Glomerular endothelial cell (primary cell): ENCODE measurements at regions not wholly inside any gene's neighbourhood (a gene's known extent, or its start where the extent isn't known, plus 50 kb on each side); places are given as distances from the start of the nearest gene placed in this dataset.
"Not testable (repeated sequence)": the region's sequence is repeated elsewhere in the genome, so short reads cannot be mapped to it uniquely, and the experiment has no call there.

Source experiments
- DNase-seq: peaks from one replicate; pipeline ENCODE4 v3.0.0-alpha.2; 2011; ENCODE audit warnings: low read depth, low spot score; ENCODE audit errors: extremely low read depth

GRCh38 chr14:58876608-58877007 is 238.8 kb downstream of the DACT1 start:
- DNase-seq: no peak

GRCh38 chr14:58878439-58879139 is 240.8 kb downstream of the DACT1 start:
- DNase-seq: no peak

- DNase-seq: no peak
These were observed 243.7 kb downstream of the DACT1 start for GRCh38 chr14:58881433-58881832.

- no peak for DNase-seq
These were observed 244.8 kb downstream of the DACT1 start for GRCh38 chr14:58882577-58883018.

GRCh38 chr14:58884442-58884841 is 246.7 kb downstream of the DACT1 start:
- DNase-seq: no peak

- no peak for DNase-seq
These were observed 250.2 kb downstream of the DACT1 start for GRCh38 chr14:58887931-58888330.

GRCh38 chr14:58898655-58899316 is 261.0 kb downstream of the DACT1 start:
- no peak for DNase-seq

- no peak for DNase-seq
These were observed 261.6 kb downstream of the DACT1 start for GRCh38 chr14:58899317-58899713.

- DNase-seq: no peak
These were observed 264.1 kb downstream of the DACT1 start for GRCh38 chr14:58901826-58902225.

- DNase-seq: no peak
These were observed 267.0 kb downstream of the DACT1 start for GRCh38 chr14:58904776-58905175.

GRCh38 chr14:58907803-58908202 is 270.0 kb downstream of the DACT1 start:
- no peak for DNase-seq

GRCh38 chr14:58912287-58912686 is 274.5 kb downstream of the DACT1 start:
- DNase-seq: no peak

GRCh38 chr14:58912799-58913432 is 275.2 kb downstream of the DACT1 start:
- no peak for DNase-seq

- no peak for DNase-seq
These were observed 274.1 kb upstream of the DAAM1 start for GRCh38 chr14:58914279-58914855.

GRCh38 chr14:58915646-58916045 is 272.8 kb upstream of the DAAM1 start:
- no peak for DNase-seq

- DNase-seq: no peak
These were observed 270.3 kb upstream of the DAAM1 start for GRCh38 chr14:58918066-58918738.

- DNase-seq: no peak
These were observed 269.2 kb upstream of the DAAM1 start for GRCh38 chr14:58919217-58919616.

- no peak for DNase-seq
These were observed 268.2 kb upstream of the DAAM1 start for GRCh38 chr14:58920230-58920629.

- not testable (repeated sequence) for DNase-seq
These were observed 266.1 kb upstream of the DAAM1 start for GRCh38 chr14:58922201-58922940.

- DNase-seq: no peak
These were observed 264.6 kb upstream of the DAAM1 start for GRCh38 chr14:58923751-58924405.
